A673 (cell line): ENCODE measurements at regions not wholly inside any gene's neighbourhood (a gene's known extent, or its start where the extent isn't known, plus 50 kb on each side); places are given as distances from the start of the nearest gene placed in this dataset.

Experiments
- BruUV-seq: library from RNA; stranded (reverse); fragments of 400-500 nt; replicated peaks from 2 replicates; lab custom pipeline; 2021; lab: Mats Ljungman, UMichigan
- CTCF ChIA-PET: fragments of 300-600 bp; sonication (Branson Sonifier 250); formaldehyde crosslinking; loops from one replicate; lab custom pipeline; 2022; ENCODE audit warnings: antibody characterized with exemption; lab: Charles Lee
- POLR2A ChIA-PET: fragments of 300-600 bp; sonication (Branson Sonifier 250); formaldehyde crosslinking; loops from one replicate; lab custom pipeline; 2022; ENCODE audit warnings: antibody characterized with exemption; ENCODE audit not compliant: low non-redundant PET; lab: Charles Lee
- DNase-seq: peaks from one replicate; pipeline ENCODE4 v3.0.0-alpha.2; 2015; ENCODE audit warnings: low spot score
- H3K27ac ChIP-seq: fragments of 200-600 bp; sonication (generic); 2 replicates; pipeline ENCODE4 v1.5.1; 2016; ENCODE audit warnings: mixed run types, low read depth, mild to moderate bottlenecking, mixed read lengths, antibody characterized with exemption, low read length; ENCODE audit not compliant: poor library complexity, severe bottlenecking
- H3K27me3 ChIP-seq: fragments of 200-600 bp; sonication (generic); replicated peaks from 2 replicates; pipeline ENCODE4 v1.6.1; 2017; ENCODE audit warnings: mixed run types, low read depth, mild to moderate bottlenecking, mixed read lengths, antibody characterized with exemption, low read length; ENCODE audit not compliant: insufficient read depth, poor library complexity
- H3K36me3 ChIP-seq: fragments of 200-600 bp; sonication (generic); 2 replicates; pipeline ENCODE4 v1.6.1; 2016; ENCODE audit warnings: mixed run types, mild to moderate bottlenecking, mixed read lengths, antibody characterized with exemption, low read length; ENCODE audit not compliant: insufficient read depth, poor library complexity, severe bottlenecking
- H3K4me1 ChIP-seq: fragments of 200-600 bp; sonication (generic); 2 replicates; pipeline ENCODE4 v1.6.1; 2017; ENCODE audit warnings: mixed run types, mild to moderate bottlenecking, mixed read lengths, antibody characterized with exemption, low read length; ENCODE audit not compliant: insufficient read depth, poor library complexity, severe bottlenecking
- H3K4me3 ChIP-seq: fragments of 200-600 bp; sonication (generic); 2 replicates; pipeline ENCODE4 v1.5.1; 2016; ENCODE audit warnings: low read depth, mixed run types, mild to moderate bottlenecking, mixed read lengths, low read length; ENCODE audit not compliant: poor library complexity, severe bottlenecking
- H3K9me3 ChIP-seq: fragments of 200-600 bp; sonication (generic); 2 replicates; pipeline ENCODE4 v1.6.1; 2016; ENCODE audit warnings: mixed run types, low read depth, mild to moderate bottlenecking, mixed read lengths, antibody characterized with exemption, low read length; ENCODE audit not compliant: poor library complexity, severe bottlenecking
- CTCF ChIP-seq: fragments of 300-800, 200-600 bp; sonication (generic); conservative IDR thresholded peaks from 2 replicates; pipeline ENCODE4 v1.5.1; 2017; ENCODE audit warnings: low read depth, mild to moderate bottlenecking, antibody characterized with exemption, low read length, moderate library complexity, mixed read lengths
- EZH2 ChIP-seq: fragments of 200-600 bp; sonication (generic); IDR thresholded peaks from 2 replicates; pipeline ENCODE4 v1.6.1; 2017; ENCODE audit warnings: borderline replicate concordance, low read depth, mild to moderate bottlenecking, mixed read lengths, antibody characterized with exemption, low read length; ENCODE audit not compliant: poor library complexity, severe bottlenecking
- intact Hi-C: fragments of 100-400 bp; cut with micrococcal nuclease; formaldehyde crosslinking; loops from one replicate; pipeline ENCODE4 v1.10.0; 2022; ENCODE audit not compliant: unreplicated experiment

- ChIA-PET CTCF (no interaction called here), POLR2A (no interaction called here)
- TF ChIP-seq CTCF (no peak), EZH2 (no peak)
- no peak for DNase-seq
- no peaks in the 10 kb centered on the region for H3K36me3 ChIP-seq
- intact Hi-C loops: no loop called here
- no peaks in the 10 kb centered on the region for H3K9me3 ChIP-seq
- no peaks in the 10 kb centered on the region for H3K4me1 ChIP-seq
- H3K27me3 ChIP-seq: peaks cover 23% of the 10 kb centered on the region
- BruUV-seq: no TSS peak
- H3K27ac ChIP-seq: no peak overlapping the region
- no peak overlapping the region for H3K4me3 ChIP-seq
Measured at GRCh38 chr2:16405551-16405950, 260.1 kb downstream of the CYRIA start.

- no peak for DNase-seq
- CTCF ChIA-PET: no interaction called here
- H3K36me3 ChIP-seq: no peaks in the 10 kb centered on the region
- BruUV-seq: no TSS peak
- peaks cover 23% of the 10 kb centered on the region for H3K27me3 ChIP-seq
- H3K4me3 ChIP-seq: no peak overlapping the region
- POLR2A ChIA-PET: no interaction called here
- H3K9me3 ChIP-seq: no peaks in the 10 kb centered on the region
- no peak overlapping the region for H3K27ac ChIP-seq
- no peaks in the 10 kb centered on the region for H3K4me1 ChIP-seq
- no peak for TF ChIP-seq EZH2
- no peak for TF ChIP-seq CTCF
- intact Hi-C loops: no loop called here
Measured at GRCh38 chr2:16404551-16405300, 260.9 kb downstream of the CYRIA start.

- H3K4me1 ChIP-seq: no peaks in the 10 kb centered on the region
- no peak overlapping the region for H3K4me3 ChIP-seq
- no peak for DNase-seq
- peaks cover 23% of the 10 kb centered on the region for H3K27me3 ChIP-seq
- no peaks in the 10 kb centered on the region for H3K36me3 ChIP-seq
- no peak for TF ChIP-seq EZH2
- TF ChIP-seq CTCF: no peak
- H3K9me3 ChIP-seq: no peaks in the 10 kb centered on the region
- no peak overlapping the region for H3K27ac ChIP-seq
- BruUV-seq: no TSS peak
- ChIA-PET CTCF (no interaction called here), POLR2A (no interaction called here)
- intact Hi-C loops: no loop called here
Measured at GRCh38 chr2:16404146-16404545, 261.5 kb downstream of the CYRIA start.
